ENCODE measurements at regions not wholly inside any gene's neighbourhood (a gene's known extent, or its start where the extent isn't known, plus 50 kb on each side); places are given as distances from the start of the nearest gene placed in this dataset.

DNA sequence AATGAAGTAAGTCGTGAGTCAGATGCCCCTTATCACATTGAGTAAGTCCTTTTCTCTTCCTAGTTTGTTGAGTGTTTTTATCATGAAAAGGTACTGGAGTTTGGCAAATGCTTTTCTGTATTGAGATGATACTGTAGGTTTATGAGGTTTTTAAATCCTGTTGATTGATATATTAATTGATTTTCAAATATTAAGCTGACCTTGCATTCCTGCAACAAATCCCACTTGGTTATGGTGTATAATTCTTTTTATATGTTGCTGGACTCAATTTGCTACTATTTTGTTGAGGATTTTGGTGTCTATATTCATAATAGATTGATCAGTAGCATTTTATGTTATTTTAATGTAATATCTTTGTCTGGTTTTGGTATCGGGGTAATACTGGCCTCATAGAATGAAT is 81.0 kb upstream of the BNC2 start:
- Histone ChIP-seq H4K8ac (ENCODE audit: extremely low read depth, insufficient read depth, low read length) (no peak overlapping the region), H3K4me2 (ENCODE audit: insufficient read depth in 1 of 2, low read depth in 2 of 2, low read length in 2 of 2) (no peak overlapping the region), H3K14ac (ENCODE audit: insufficient read length) (no peak overlapping the region), H2AFZ (ENCODE audit: low read length) (no peak overlapping the region), H2BK20ac (ENCODE audit: low read length) (no peak overlapping the region), H3K4ac (replicated peaks; ENCODE audit: insufficient read length, low read depth, low read length) (no peak overlapping the region), H3K9ac (replicated peaks in 1 of 4; ENCODE audit: extremely low read depth in 1 of 4, low read depth in 3 of 4, low read length in 3 of 4) (no peak overlapping the region), H2BK15ac (ENCODE audit: low read length) (no peak overlapping the region), H4K20me1 (replicated peaks in 1 of 2; ENCODE audit: control insufficient read depth in 1 of 2, insufficient read depth in 2 of 2, low read length in 2 of 2) (no peaks in the 10 kb centered on the region), H4K91ac (replicated peaks; ENCODE audit: insufficient read length, low read length) (no peak overlapping the region), H2AK5ac (ENCODE audit: low read depth, low read length) (no peak overlapping the region), H3K18ac (ENCODE audit: extremely low read depth, low read length) (no peak overlapping the region), H4K5ac (ENCODE audit: insufficient read length, low read depth, low read length) (no peak overlapping the region), H2BK12ac (ENCODE audit: low read depth, low read length) (no peak overlapping the region), H3K4me1 (replicated peaks in 1 of 4; ENCODE audit: control insufficient read depth in 3 of 4, insufficient read depth in 4 of 4, low read length in 3 of 4) (0 out of 7 replicates have a peak, but pooled peaks cover 0 to 3% (median 0%) of the 10 kb centered on the region in 4 experiments), H3K4me3 (ENCODE audit: extremely low read depth in 1 of 4, insufficient read depth in 2 of 4, low read depth in 3 of 4, low read length in 4 of 4) (no peak overlapping the region), H2BK5ac (ENCODE audit: low read depth, low read length) (no peak overlapping the region), H3K36me3 (ENCODE audit: control insufficient read depth in 2 of 4, insufficient read depth in 4 of 4, low read length in 3 of 4) (no peaks in the 10 kb centered on the region), H3K56ac (replicated peaks; ENCODE audit: insufficient read length, low read depth, low read length) (no peak overlapping the region), H3K27ac (ENCODE audit: low read depth, low read length) (no peak overlapping the region), H3K27me3 (replicated peaks in 1 of 4; ENCODE audit: control insufficient read depth in 3 of 4, extremely low read depth in 1 of 4, insufficient read depth in 3 of 4, low read length in 3 of 4) (no peaks in the 10 kb centered on the region), H3K23ac (ENCODE audit: insufficient read length) (no peak overlapping the region), H2BK120ac (replicated peaks; ENCODE audit: low read depth, low read length) (no peak overlapping the region), H3K79me1 (ENCODE audit: low read depth, low read length) (no peaks in the 10 kb centered on the region), H3K23me2 (ENCODE audit: low read depth, low read length) (no peaks in the 10 kb centered on the region), H3K9me3 (ENCODE audit: insufficient read depth in 2 of 2, low read depth in 1 of 2, low read length in 1 of 2) (no peaks in the 10 kb centered on the region), H3K79me2 (ENCODE audit: control insufficient read depth in 1 of 2, insufficient read depth in 2 of 2, low read length in 2 of 2) (no peaks in the 10 kb centered on the region)
- no peak for FAIRE-seq
- no peak for DNase-seq (ENCODE audit: low read depth in 1 of 2, low spot score in 2 of 2)
- ChIA-PET CTCF (ENCODE audit: partially characterized antibody) (no interaction called here), POLR2A (ENCODE audit: partially characterized antibody) (no interaction called here)
- 95% methylated on average over 2 of the region's 2 CpGs; no CpG with 5 or more reads in 1 of the 2 experiments for WGBS, 2 experiments (ENCODE audit: extremely low coverage in 1 of 2, insufficient coverage in 1 of 2, insufficient read length in 1 of 2, insufficient replicate concordance in 2 of 2, low coverage in 1 of 2, low lambda C conversion rate in 2 of 2, missing lambda C conversion rate in 1 of 2)
- no peak for TF ChIP-seq BRCA1 (IDR thresholded peaks at IDR 0.05; ENCODE audit: low read depth, low read length)
- peak; percentile 29; the same call in 1 of the 2 replicates for TF ChIP-seq MAFK (IDR thresholded peaks at IDR 0.05; ENCODE audit: low read depth, low read length)

Data from H1 (cell line).